SU-DHL-6 (cell line): ENCODE measurements at regions not wholly inside any gene's neighbourhood (a gene's known extent, or its start where the extent isn't known, plus 50 kb on each side); places are given as distances from the start of the nearest gene placed in this dataset.

Experiments
- EZH2phosphoT487 ChIP-seq: fragments of 200-600 bp; sonication (generic), shearing (Covaris generic); conservative IDR thresholded peaks from 2 replicates; pipeline ENCODE4 v1.6.1; 2018; ENCODE audit warnings: mild to moderate bottlenecking, antibody characterized with exemption, low read length, moderate library complexity, mixed read lengths
- TF ChIP-seq, protein P1 (sequence below): fragments of 200-600 bp; sonication (generic); IDR thresholded peaks from one replicate; pipeline ENCODE4 v1.5.1; 2017; ENCODE audit warnings: antibody characterized with exemption, mild to moderate bottlenecking, low read length, moderate library complexity; ENCODE audit not compliant: insufficient read depth, poor library complexity, severe bottlenecking

DNA sequence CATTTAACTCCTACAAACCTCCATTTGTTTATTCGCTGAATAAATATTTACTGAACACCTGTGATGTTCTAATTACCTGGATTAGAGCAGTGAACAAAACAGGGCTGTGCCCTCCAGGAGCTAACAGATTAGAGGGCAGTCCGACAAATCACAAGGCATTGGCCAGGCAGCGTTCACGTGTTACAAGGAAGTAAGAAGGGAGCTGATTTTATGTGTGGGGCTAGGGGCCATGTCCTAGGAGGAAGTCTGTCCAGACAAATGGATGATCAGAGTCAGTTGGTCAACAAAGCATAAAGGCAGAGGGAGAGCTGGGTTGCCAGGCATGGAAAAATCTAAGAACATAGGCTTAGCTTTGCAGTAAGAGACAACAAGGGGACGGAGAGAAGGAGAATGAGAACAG is 57.3 kb upstream of the BACE2 start:
- TF ChIP-seq, protein P1, sequence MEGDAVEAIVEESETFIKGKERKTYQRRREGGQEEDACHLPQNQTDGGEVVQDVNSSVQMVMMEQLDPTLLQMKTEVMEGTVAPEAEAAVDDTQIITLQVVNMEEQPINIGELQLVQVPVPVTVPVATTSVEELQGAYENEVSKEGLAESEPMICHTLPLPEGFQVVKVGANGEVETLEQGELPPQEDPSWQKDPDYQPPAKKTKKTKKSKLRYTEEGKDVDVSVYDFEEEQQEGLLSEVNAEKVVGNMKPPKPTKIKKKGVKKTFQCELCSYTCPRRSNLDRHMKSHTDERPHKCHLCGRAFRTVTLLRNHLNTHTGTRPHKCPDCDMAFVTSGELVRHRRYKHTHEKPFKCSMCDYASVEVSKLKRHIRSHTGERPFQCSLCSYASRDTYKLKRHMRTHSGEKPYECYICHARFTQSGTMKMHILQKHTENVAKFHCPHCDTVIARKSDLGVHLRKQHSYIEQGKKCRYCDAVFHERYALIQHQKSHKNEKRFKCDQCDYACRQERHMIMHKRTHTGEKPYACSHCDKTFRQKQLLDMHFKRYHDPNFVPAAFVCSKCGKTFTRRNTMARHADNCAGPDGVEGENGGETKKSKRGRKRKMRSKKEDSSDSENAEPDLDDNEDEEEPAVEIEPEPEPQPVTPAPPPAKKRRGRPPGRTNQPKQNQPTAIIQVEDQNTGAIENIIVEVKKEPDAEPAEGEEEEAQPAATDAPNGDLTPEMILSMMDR, result no peak
- TF ChIP-seq EZH2phosphoT487, result no peak
